ENCODE measurements at regions not wholly inside any gene's neighbourhood (a gene's known extent, or its start where the extent isn't known, plus 50 kb on each side); places are given as distances from the start of the nearest gene placed in this dataset.

DNA sequence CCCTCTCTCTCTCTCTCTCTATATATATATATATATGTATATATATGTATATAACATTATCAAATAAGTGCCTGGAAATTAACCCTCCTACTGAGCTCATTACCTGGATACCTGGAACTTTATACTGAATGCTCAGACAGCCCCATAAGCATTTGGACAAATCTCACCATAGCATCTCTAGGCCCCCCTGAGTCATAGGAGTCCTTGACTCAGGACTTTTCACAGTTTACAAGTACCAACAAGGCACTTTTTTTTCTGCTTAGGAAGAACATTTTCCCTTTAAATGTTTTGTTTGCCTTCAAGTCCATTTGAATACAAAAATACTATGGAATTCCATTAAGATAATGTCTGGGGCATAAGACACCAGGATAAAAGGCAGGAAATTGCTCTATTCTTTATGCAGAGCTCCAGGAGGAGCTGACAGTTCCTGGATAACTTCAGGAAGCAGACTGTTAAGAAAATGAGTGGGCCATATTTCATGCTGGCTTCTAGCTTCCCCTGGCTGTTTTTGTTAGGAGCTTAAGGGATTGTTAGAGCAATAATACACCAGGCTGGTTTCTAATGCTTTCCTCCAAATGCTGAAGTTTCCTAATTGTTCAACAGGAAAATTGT, 171.7 kb upstream of the ASIC2 start:
- TF ChIP-seq, protein P1, sequence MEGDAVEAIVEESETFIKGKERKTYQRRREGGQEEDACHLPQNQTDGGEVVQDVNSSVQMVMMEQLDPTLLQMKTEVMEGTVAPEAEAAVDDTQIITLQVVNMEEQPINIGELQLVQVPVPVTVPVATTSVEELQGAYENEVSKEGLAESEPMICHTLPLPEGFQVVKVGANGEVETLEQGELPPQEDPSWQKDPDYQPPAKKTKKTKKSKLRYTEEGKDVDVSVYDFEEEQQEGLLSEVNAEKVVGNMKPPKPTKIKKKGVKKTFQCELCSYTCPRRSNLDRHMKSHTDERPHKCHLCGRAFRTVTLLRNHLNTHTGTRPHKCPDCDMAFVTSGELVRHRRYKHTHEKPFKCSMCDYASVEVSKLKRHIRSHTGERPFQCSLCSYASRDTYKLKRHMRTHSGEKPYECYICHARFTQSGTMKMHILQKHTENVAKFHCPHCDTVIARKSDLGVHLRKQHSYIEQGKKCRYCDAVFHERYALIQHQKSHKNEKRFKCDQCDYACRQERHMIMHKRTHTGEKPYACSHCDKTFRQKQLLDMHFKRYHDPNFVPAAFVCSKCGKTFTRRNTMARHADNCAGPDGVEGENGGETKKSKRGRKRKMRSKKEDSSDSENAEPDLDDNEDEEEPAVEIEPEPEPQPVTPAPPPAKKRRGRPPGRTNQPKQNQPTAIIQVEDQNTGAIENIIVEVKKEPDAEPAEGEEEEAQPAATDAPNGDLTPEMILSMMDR (IDR thresholded peaks at IDR 0.05; ENCODE audit: low read depth, low read length), result no peak
- TF ChIP-seq EZH2phosphoT487 (IDR thresholded peaks at IDR 0.05; ENCODE audit: low read depth), result no peak
- no peaks in the 10 kb centered on the region for H4K20me1 ChIP-seq (ENCODE audit: insufficient read depth, low read length)
- no peaks in the 10 kb centered on the region for H3K9me3 ChIP-seq (ENCODE audit: insufficient read depth, low read length)
- H3K27ac ChIP-seq (ENCODE audit: low read length), result no peak overlapping the region
- H3K4me3 ChIP-seq (ENCODE audit: low read length), result no peak overlapping the region
- no peaks in the 10 kb centered on the region for H3K4me1 ChIP-seq (ENCODE audit: low read length)
- H3K9ac ChIP-seq (ENCODE audit: low read length), result no peak overlapping the region
- peaks cover 22% of the 10 kb centered on the region for H3K27me3 ChIP-seq (ENCODE audit: low read depth, low read length)
- H3K79me2 ChIP-seq (ENCODE audit: low read length), result no peaks in the 10 kb centered on the region
- H3K36me3 ChIP-seq (replicated peaks; ENCODE audit: low read depth, low read length), result no peaks in the 10 kb centered on the region
- no peak overlapping the region for H2AFZ ChIP-seq (ENCODE audit: low read depth, low read length)
- H3K4me2 ChIP-seq (ENCODE audit: low read length), result no peak overlapping the region

DNA sequence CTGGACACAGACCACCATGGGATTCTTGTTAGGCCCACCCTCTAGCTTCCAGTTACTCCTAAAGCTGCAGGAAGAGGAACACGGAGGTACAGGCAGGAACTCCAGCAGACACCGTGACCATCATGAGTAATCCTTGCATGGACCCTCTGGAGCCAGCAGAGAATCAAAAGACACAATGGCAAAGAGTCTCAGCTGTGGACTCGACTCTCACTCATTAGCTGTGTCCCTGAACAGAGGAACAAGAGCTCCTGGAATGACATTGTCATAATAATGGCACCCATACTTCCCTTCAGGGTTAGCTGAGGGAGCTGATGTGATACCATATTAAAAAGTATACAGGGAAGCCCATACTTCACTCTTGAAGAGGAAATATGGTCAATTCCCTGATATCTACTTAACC, 176.3 kb upstream of the ASIC2 start:
- Histone ChIP-seq H2AFZ (ENCODE audit: low read depth, low read length) (no peak overlapping the region), H3K79me2 (ENCODE audit: low read length) (no peaks in the 10 kb centered on the region), H3K9me3 (ENCODE audit: insufficient read depth, low read length) (no peaks in the 10 kb centered on the region), H3K27ac (ENCODE audit: low read length) (no peak overlapping the region), H3K4me1 (ENCODE audit: low read length) (no peaks in the 10 kb centered on the region), H4K20me1 (ENCODE audit: insufficient read depth, low read length) (no peaks in the 10 kb centered on the region), H3K27me3 (ENCODE audit: low read depth, low read length) (no peaks in the 10 kb centered on the region), H3K4me2 (ENCODE audit: low read length) (no peak overlapping the region), H3K36me3 (replicated peaks; ENCODE audit: low read depth, low read length) (no peaks in the 10 kb centered on the region), H3K4me3 (ENCODE audit: low read length) (no peak overlapping the region), H3K9ac (ENCODE audit: low read length) (no peak overlapping the region)
- TF ChIP-seq EZH2phosphoT487 (IDR thresholded peaks at IDR 0.05; ENCODE audit: low read depth), result no peak
- TF ChIP-seq, protein P1 (IDR thresholded peaks at IDR 0.05; ENCODE audit: low read depth, low read length), result no peak

DNA sequence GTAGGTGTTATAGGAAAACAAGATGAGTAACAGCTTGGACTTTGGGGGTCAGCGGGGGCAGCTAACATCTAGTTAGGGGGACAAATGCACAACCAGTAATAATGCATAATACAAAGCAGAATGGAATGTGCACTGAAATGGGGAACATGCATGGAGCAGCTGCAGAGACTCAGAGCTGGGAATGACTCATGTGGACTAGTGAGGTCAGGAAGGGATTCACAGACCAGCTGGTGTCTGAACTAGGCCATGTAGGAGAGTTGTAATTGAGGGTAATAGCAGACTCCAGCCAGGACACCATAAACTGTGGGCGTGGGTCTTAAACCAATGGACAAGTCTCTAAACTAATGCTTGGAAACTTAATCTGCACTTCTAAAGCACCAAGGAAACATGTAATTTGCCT, 176.8 kb upstream of the ASIC2 start:
- H3K4me1 ChIP-seq (ENCODE audit: low read length), result no peaks in the 10 kb centered on the region
- H3K9me3 ChIP-seq (ENCODE audit: insufficient read depth, low read length), result no peaks in the 10 kb centered on the region
- H3K4me2 ChIP-seq (ENCODE audit: low read length), result no peak overlapping the region
- H3K36me3 ChIP-seq (replicated peaks; ENCODE audit: low read depth, low read length), result no peaks in the 10 kb centered on the region
- no peaks in the 10 kb centered on the region for H3K27me3 ChIP-seq (ENCODE audit: low read depth, low read length)
- TF ChIP-seq, protein P1 (IDR thresholded peaks at IDR 0.05; ENCODE audit: low read depth, low read length), result no peak
- no peak for TF ChIP-seq EZH2phosphoT487 (IDR thresholded peaks at IDR 0.05; ENCODE audit: low read depth)
- no peaks in the 10 kb centered on the region for H3K79me2 ChIP-seq (ENCODE audit: low read length)
- no peaks in the 10 kb centered on the region for H4K20me1 ChIP-seq (ENCODE audit: insufficient read depth, low read length)
- no peak overlapping the region for H2AFZ ChIP-seq (ENCODE audit: low read depth, low read length)
- no peak overlapping the region for H3K4me3 ChIP-seq (ENCODE audit: low read length)
- no peak overlapping the region for H3K27ac ChIP-seq (ENCODE audit: low read length)
- no peak overlapping the region for H3K9ac ChIP-seq (ENCODE audit: low read length)

DNA sequence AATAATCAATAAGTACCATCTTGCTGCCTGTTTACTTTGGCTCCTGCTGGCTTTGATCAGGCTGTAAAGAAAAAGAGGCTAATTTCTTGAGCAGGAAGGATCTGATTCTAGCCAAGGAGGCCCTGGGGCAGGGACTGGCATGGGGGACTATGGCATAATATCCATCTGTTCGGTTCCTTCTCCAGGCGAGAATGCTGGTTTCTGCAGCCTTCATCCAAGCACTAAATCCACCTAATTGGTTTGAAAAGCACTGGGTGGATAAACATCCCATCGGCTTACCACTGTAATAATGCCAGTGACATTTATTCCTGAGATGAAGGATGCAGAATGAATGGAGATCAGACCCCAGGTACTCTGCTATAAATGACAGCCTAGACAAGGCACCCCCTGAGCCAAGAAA, 180.0 kb upstream of the ASIC2 start:
- no peaks in the 10 kb centered on the region for H3K79me2 ChIP-seq (ENCODE audit: low read length)
- no peak overlapping the region for H3K4me3 ChIP-seq (ENCODE audit: low read length)
- no peak overlapping the region for H3K4me2 ChIP-seq (ENCODE audit: low read length)
- peaks cover 5% of the 10 kb centered on the region for H3K27me3 ChIP-seq (ENCODE audit: low read depth, low read length)
- no peak overlapping the region for H3K9ac ChIP-seq (ENCODE audit: low read length)
- TF ChIP-seq, protein P1 (IDR thresholded peaks at IDR 0.05; ENCODE audit: low read depth, low read length), result no peak
- TF ChIP-seq EZH2phosphoT487 (IDR thresholded peaks at IDR 0.05; ENCODE audit: low read depth), result no peak
- H4K20me1 ChIP-seq (ENCODE audit: insufficient read depth, low read length), result no peaks in the 10 kb centered on the region
- no peak overlapping the region for H3K27ac ChIP-seq (ENCODE audit: low read length)
- no peaks in the 10 kb centered on the region for H3K9me3 ChIP-seq (ENCODE audit: insufficient read depth, low read length)
- no peaks in the 10 kb centered on the region for H3K4me1 ChIP-seq (ENCODE audit: low read length)
- no peaks in the 10 kb centered on the region for H3K36me3 ChIP-seq (replicated peaks; ENCODE audit: low read depth, low read length)
- H2AFZ ChIP-seq (ENCODE audit: low read depth, low read length), result no peak overlapping the region

All from OCI-LY3 (cell line).